HFFc6 (cell line): ENCODE measurements at regions not wholly inside any gene's neighbourhood (a gene's known extent, or its start where the extent isn't known, plus 50 kb on each side); places are given as distances from the start of the nearest gene placed in this dataset.
"Not testable (repeated sequence)": the region's sequence is repeated elsewhere in the genome, so short reads cannot be mapped to it uniquely, and the experiment has no call there.

Source experiments
- DNase-seq: peaks from one replicate; pipeline ENCODE4 v3.0.0-alpha.2; 2018
- H3K27ac Mint-ChIP-seq: 2 replicates; pipeline ENCODE4 v1.8.0; 2020; ENCODE audit warnings: mild to moderate bottlenecking, mixed read lengths
- H3K27me3 Mint-ChIP-seq: 2 replicates; pipeline ENCODE4 v1.8.0; 2021; ENCODE audit warnings: mild to moderate bottlenecking, moderate library complexity, mixed read lengths; ENCODE audit not compliant: insufficient read depth
- H3K36me3 Mint-ChIP-seq: 2 replicates; pipeline ENCODE4 v1.8.0; 2021; ENCODE audit warnings: low read depth, mixed read lengths
- H3K4me1 Mint-ChIP-seq: 2 replicates; pipeline ENCODE4 v1.8.0; 2020; ENCODE audit warnings: low read depth, mixed read lengths
- H3K4me3 Mint-ChIP-seq: 2 replicates; pipeline ENCODE4 v1.8.0; 2020; ENCODE audit warnings: mild to moderate bottlenecking, moderate library complexity, mixed read lengths
- H3K9me3 Mint-ChIP-seq: 2 replicates; pipeline ENCODE4 v1.8.0; 2020; ENCODE audit warnings: mild to moderate bottlenecking, mixed read lengths
- TF ChIP-seq, protein P1 (sequence below): fragments of 200-600 bp; sonication (generic); IDR thresholded peaks from 2 replicates; pipeline ENCODE4 v1.5.0; 2021; ENCODE audit warnings: antibody characterized with exemption, mild to moderate bottlenecking

DNA sequence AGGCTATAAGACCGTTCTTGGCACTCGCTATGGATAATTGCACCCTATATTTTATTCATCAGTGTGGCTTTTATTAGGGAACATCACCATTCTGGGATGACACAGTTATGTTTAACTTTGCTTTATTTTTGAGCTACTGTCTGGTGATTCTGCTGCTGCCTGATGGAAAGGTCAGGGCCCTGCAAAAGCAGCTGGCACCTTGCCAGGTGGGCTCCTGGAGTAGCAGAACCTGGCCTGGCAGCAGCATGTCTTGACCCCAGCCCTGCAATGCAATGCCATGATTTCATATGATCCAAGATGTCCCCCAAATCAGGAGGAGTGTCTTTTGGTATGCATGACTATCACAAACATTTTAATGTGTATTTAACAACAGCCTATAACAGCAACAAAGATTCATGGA, 228.4 kb upstream of the RSPO3 start:
- TF ChIP-seq, protein P1, sequence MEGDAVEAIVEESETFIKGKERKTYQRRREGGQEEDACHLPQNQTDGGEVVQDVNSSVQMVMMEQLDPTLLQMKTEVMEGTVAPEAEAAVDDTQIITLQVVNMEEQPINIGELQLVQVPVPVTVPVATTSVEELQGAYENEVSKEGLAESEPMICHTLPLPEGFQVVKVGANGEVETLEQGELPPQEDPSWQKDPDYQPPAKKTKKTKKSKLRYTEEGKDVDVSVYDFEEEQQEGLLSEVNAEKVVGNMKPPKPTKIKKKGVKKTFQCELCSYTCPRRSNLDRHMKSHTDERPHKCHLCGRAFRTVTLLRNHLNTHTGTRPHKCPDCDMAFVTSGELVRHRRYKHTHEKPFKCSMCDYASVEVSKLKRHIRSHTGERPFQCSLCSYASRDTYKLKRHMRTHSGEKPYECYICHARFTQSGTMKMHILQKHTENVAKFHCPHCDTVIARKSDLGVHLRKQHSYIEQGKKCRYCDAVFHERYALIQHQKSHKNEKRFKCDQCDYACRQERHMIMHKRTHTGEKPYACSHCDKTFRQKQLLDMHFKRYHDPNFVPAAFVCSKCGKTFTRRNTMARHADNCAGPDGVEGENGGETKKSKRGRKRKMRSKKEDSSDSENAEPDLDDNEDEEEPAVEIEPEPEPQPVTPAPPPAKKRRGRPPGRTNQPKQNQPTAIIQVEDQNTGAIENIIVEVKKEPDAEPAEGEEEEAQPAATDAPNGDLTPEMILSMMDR = no peak
- no peaks in the 10 kb centered on the region for H3K9me3 Mint-ChIP-seq
- no peaks in the 10 kb centered on the region for H3K36me3 Mint-ChIP-seq
- no peak overlapping the region for H3K4me3 Mint-ChIP-seq
- no peak for DNase-seq
- H3K27me3 Mint-ChIP-seq = peaks cover 2% of the 10 kb centered on the region
- H3K4me1 Mint-ChIP-seq = peaks cover 9% of the 10 kb centered on the region; the same call in 1 of the 2 replicates
- no peak overlapping the region for H3K27ac Mint-ChIP-seq

DNA sequence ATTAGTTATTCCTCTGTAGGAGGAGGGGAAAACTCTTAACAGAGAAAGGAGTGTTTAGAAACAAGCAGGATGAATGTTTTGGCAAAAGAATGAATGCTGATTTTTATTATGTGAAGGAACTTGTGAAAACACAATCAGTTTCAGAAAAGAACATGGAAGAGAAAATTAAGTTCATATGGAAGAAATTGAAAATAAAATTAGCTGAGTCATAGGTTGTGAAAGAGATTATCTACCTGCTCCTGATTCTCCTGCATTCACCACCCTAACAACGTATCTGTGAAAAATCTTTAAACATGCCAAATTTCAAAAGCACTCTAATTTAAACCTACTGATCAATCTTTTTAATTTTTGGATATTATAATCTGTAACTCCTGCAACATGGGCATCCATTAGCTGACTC, 227.3 kb upstream of the RSPO3 start:
- Mint-ChIP-seq H3K9me3 (no peaks in the 10 kb centered on the region), H3K4me1 (peaks cover 9% of the 10 kb centered on the region; the same call in 1 of the 2 replicates), H3K4me3 (no peak overlapping the region), H3K27ac (no peak overlapping the region), H3K36me3 (no peaks in the 10 kb centered on the region), H3K27me3 (peaks cover 2% of the 10 kb centered on the region)
- DNase-seq = no peak
- TF ChIP-seq, protein P1 = no peak

DNA sequence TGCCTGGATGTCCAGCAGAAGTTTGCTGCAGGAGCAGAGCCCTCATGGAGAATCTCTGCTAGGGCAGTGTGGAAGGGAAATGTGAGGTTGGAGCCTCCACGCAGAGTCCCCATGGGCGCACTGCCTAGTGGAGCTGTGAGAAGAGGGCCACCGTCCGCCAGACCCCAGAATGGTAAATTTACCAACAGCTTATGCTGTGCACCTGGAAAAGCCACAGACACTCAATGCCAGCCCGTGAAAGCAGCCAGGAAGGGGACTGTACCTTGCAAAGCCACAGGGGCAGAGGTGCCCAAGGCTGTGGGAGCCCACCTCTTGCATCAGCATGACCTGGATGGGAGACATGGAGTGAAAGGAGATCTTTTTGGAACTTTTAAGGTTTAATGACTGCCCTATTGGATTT, 225.6 kb upstream of the RSPO3 start:
- not testable (repeated sequence) for H3K4me3 Mint-ChIP-seq, H3K27me3 Mint-ChIP-seq, H3K27ac Mint-ChIP-seq, H3K36me3 Mint-ChIP-seq, DNase-seq, H3K9me3 Mint-ChIP-seq, H3K4me1 Mint-ChIP-seq

DNA sequence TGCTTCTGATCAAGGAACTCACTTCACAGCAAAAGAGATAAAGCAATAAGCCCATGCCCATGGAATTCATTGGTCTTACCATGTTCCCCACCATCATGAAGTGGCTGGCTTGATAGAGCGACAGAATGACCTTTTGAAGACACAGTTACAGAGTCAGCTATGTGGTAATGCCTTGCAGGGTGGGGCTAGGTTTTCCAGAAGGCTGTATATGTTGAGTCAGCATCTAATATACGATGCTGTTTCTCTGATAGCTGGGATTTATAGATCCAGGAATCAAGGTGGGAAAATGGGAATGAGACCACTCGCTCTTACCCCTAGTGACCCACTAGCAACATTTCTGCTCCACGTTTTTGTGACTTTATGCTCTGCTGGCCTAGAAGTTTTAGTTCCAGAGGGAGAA, 220.7 kb upstream of the RSPO3 start:
- no peak overlapping the region for H3K27ac Mint-ChIP-seq
- H3K9me3 Mint-ChIP-seq = no peaks in the 10 kb centered on the region
- no peak for DNase-seq
- no peaks in the 10 kb centered on the region for H3K36me3 Mint-ChIP-seq
- no peak overlapping the region for H3K4me3 Mint-ChIP-seq
- peaks cover 2% of the 10 kb centered on the region; the same call in 1 of the 2 replicates for H3K27me3 Mint-ChIP-seq
- H3K4me1 Mint-ChIP-seq = no peaks in the 10 kb centered on the region
- TF ChIP-seq, protein P1 = no peak

DNA sequence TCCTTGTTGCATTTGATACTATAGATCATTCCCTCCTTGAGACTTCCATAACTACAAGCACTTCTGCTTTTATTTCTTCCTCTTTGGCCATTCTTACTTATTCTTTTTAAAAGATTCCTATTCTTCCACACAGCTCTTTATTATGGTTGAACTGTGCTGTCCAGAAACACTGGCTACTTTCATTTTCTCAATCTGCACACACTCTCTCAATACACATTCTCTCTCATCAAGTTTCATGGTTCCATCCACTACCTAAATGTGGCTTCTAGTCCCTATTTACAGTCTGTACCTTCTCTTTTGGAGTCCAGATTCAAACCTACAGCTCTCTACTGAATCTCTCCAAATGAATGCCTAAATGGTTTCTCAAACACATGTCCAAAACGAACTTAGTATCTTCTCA, 214.3 kb upstream of the RSPO3 start:
- H3K9me3 Mint-ChIP-seq = no peaks in the 10 kb centered on the region
- H3K27me3 Mint-ChIP-seq = no peaks in the 10 kb centered on the region
- no peak overlapping the region for H3K27ac Mint-ChIP-seq
- no peak for DNase-seq
- no peaks in the 10 kb centered on the region for H3K36me3 Mint-ChIP-seq
- TF ChIP-seq, protein P1 = no peak
- H3K4me3 Mint-ChIP-seq = no peak overlapping the region
- no peaks in the 10 kb centered on the region for H3K4me1 Mint-ChIP-seq

DNA sequence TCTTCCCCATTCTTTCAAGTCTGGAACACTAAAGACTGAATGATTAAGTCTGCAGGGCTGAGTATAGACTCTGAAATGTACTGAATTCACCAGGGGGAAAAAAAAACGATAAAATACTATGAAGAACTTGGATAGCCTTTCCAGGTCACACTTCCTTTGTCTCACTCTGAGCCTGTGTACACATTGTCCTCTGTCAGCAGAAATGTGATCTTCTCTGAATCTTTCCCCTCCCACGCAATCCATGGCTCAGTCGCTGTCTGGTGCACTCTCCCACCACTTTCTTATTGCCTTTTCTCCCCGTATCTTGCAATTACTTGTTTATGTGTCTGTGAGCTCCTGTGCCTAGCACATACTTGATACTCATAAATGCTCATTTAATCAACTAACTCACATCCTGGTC, 212.6 kb upstream of the RSPO3 start:
- no peaks in the 10 kb centered on the region for H3K4me1 Mint-ChIP-seq
- TF ChIP-seq, protein P1 = no peak
- no peak overlapping the region for H3K4me3 Mint-ChIP-seq
- H3K27me3 Mint-ChIP-seq = no peaks in the 10 kb centered on the region
- no peak overlapping the region for H3K27ac Mint-ChIP-seq
- no peak for DNase-seq
- H3K36me3 Mint-ChIP-seq = no peaks in the 10 kb centered on the region
- H3K9me3 Mint-ChIP-seq = no peaks in the 10 kb centered on the region
